ENCODE measurements at regions not wholly inside any gene's neighbourhood (a gene's known extent, or its start where the extent isn't known, plus 50 kb on each side); places are given as distances from the start of the nearest gene placed in this dataset.

- TF ChIP-seq TBX2 (CRISPR knock-in tag; IDR thresholded peaks at IDR 0.05; ENCODE audit: borderline replicate concordance) (peak; percentile 45; the same call in 1 of the 2 replicates), ELF4 (CRISPR knock-in tag; IDR thresholded peaks at IDR 0.05; ENCODE audit: borderline replicate concordance) (peak; percentile 56; the same call in 1 of the 2 replicates), MEF2D (CRISPR knock-in tag; IDR thresholded peaks at IDR 0.05) (peak; percentile 26; the same call in 1 of the 2 replicates), ZNF891 (CRISPR knock-in tag; IDR thresholded peaks at IDR 0.05) (no peak), MYPOP (CRISPR knock-in tag; IDR thresholded peaks at IDR 0.05) (no peak), ZNF761 (CRISPR knock-in tag; conservative IDR thresholded peaks at IDR 0.05) (no peak), ZFP90 (CRISPR knock-in tag; IDR thresholded peaks at IDR 0.05; ENCODE audit: borderline replicate concordance) (peak; percentile 54; the same call in 1 of the 2 replicates), IKZF5 (CRISPR knock-in tag; IDR thresholded peaks at IDR 0.05) (peak; percentile 70; the same call in 1 of the 2 replicates), RNF219 (CRISPR knock-in tag; IDR thresholded peaks at IDR 0.05) (0 out of 2 replicates have a peak, but pooled peaks have one; percentile 39), ZNF609 (CRISPR knock-in tag; IDR thresholded peaks at IDR 0.05; ENCODE audit: borderline replicate concordance) (peak; percentile 76; the same call in 1 of the 2 replicates), ZSCAN9 (CRISPR knock-in tag; IDR thresholded peaks at IDR 0.05; ENCODE audit: borderline replicate concordance) (no peak), DBP (CRISPR knock-in tag; IDR thresholded peaks at IDR 0.05; ENCODE audit: not compliant biosample characterization) (peak; percentile 11), YEATS4 (CRISPR knock-in tag; IDR thresholded peaks at IDR 0.05; ENCODE audit: borderline replicate concordance) (peak; percentile 59; the same call in 1 of the 2 replicates), TFDP1 (CRISPR knock-in tag; IDR thresholded peaks at IDR 0.05; ENCODE audit: borderline replicate concordance) (no peak), RORA (CRISPR knock-in tag; IDR thresholded peaks at IDR 0.05) (no peak)
These were observed 126.7 kb upstream of the NEDD9 start (continued) for GRCh38 chr6:11358904-11359830.

Measured in HepG2 (cell line).